ENCODE measurements at regions not wholly inside any gene's neighbourhood (a gene's known extent, or its start where the extent isn't known, plus 50 kb on each side); places are given as distances from the start of the nearest gene placed in this dataset.
"Not testable (repeated sequence)": the region's sequence is repeated elsewhere in the genome, so short reads cannot be mapped to it uniquely, and the experiment has no call there.

DNA sequence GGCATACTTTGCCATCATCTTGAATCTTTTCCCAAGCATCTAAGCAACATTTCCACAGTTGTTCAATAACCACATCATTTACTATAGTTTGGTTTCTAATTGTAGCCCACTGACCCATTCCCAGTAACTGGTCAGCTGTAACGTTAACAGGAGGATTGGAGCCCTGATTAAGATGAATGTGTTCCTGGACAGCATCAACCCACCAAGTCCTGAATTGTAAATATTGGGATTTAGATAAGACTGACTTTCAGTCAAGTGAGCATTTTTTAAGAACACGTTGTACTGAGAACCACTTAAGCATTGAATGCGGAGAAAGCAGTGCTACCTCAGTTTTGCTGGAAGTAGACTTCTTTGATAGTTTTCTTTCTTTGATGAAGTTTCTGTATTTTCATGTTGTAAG, 53.3 kb upstream of the ARL4D start:
- H3K27ac Mint-ChIP-seq (ENCODE audit: low read depth, unreplicated experiment); intact Hi-C loops (cut with micrococcal nuclease); H3K27me3 Mint-ChIP-seq (ENCODE audit: insufficient read depth, unreplicated experiment); H3K9me3 Mint-ChIP-seq (ENCODE audit: unreplicated experiment); H3K4me3 Mint-ChIP-seq (ENCODE audit: unreplicated experiment); H3K36me3 Mint-ChIP-seq (ENCODE audit: insufficient read depth, unreplicated experiment); BruUV-seq (replicated peaks); DNase-seq (ENCODE audit: unreplicated experiment): not testable (repeated sequence)
- ChIA-PET CTCF (interaction anchor here (1.3 kb wide), 1 partner anchor 11 kb away, joined by 3 read pairs; no protein-coding TSS in a partner anchor), POLR2A (interaction anchor here (1.1 kb wide), 1 partner anchor 15 kb away, joined by 4 read pairs; no protein-coding TSS in a partner anchor)
- H3K4me1 Mint-ChIP-seq (ENCODE audit: insufficient read depth, unreplicated experiment) = peaks cover 15% of the 10 kb centered on the region

DNA sequence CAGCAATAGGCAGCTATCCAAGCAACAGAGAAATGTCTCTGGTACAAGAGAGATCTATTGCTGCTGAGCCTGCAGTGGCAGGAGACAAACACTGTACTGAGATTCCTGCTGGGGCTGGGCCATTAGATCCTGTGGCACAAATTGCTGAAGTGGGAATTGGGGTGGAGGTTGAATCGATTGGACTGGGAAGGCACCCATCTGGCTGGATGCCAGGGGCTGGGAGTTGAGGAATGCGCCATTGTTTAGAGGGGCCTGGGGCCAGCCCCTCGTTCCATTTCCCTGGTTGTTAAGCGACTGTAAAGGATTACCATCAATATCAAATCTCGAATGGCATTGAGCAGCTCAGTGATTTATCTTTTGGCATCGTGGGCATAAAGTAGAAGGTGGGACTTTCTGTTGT, 54.1 kb upstream of the ARL4D start:
- BruUV-seq (replicated peaks) = no TSS peak
- no peak for DNase-seq (ENCODE audit: unreplicated experiment)
- CTCF ChIA-PET = interaction anchor here (0.6 kb wide), 1 partner anchor 36 kb away, joined by 3 read pairs; no protein-coding TSS in a partner anchor
- peaks cover 15% of the 10 kb centered on the region for H3K4me1 Mint-ChIP-seq (ENCODE audit: insufficient read depth, unreplicated experiment)
- intact Hi-C loops (cut with micrococcal nuclease) = no loop called here
- H3K27me3 Mint-ChIP-seq (ENCODE audit: insufficient read depth, unreplicated experiment) = no peaks in the 10 kb centered on the region
- POLR2A ChIA-PET = interaction anchor here (1.1 kb wide), 1 partner anchor 16 kb away, joined by 4 read pairs; no protein-coding TSS in a partner anchor
- TF ChIP-seq, protein P1, sequence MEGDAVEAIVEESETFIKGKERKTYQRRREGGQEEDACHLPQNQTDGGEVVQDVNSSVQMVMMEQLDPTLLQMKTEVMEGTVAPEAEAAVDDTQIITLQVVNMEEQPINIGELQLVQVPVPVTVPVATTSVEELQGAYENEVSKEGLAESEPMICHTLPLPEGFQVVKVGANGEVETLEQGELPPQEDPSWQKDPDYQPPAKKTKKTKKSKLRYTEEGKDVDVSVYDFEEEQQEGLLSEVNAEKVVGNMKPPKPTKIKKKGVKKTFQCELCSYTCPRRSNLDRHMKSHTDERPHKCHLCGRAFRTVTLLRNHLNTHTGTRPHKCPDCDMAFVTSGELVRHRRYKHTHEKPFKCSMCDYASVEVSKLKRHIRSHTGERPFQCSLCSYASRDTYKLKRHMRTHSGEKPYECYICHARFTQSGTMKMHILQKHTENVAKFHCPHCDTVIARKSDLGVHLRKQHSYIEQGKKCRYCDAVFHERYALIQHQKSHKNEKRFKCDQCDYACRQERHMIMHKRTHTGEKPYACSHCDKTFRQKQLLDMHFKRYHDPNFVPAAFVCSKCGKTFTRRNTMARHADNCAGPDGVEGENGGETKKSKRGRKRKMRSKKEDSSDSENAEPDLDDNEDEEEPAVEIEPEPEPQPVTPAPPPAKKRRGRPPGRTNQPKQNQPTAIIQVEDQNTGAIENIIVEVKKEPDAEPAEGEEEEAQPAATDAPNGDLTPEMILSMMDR (IDR thresholded peaks at IDR 0.05; ENCODE audit: unreplicated experiment) = no peak
- no peaks in the 10 kb centered on the region for H3K9me3 Mint-ChIP-seq (ENCODE audit: unreplicated experiment)
- H3K4me3 Mint-ChIP-seq (ENCODE audit: unreplicated experiment) = no peak overlapping the region
- H3K36me3 Mint-ChIP-seq (ENCODE audit: insufficient read depth, unreplicated experiment) = peaks cover 5% of the 10 kb centered on the region
- H3K27ac Mint-ChIP-seq (ENCODE audit: low read depth, unreplicated experiment) = no peak overlapping the region

DNA sequence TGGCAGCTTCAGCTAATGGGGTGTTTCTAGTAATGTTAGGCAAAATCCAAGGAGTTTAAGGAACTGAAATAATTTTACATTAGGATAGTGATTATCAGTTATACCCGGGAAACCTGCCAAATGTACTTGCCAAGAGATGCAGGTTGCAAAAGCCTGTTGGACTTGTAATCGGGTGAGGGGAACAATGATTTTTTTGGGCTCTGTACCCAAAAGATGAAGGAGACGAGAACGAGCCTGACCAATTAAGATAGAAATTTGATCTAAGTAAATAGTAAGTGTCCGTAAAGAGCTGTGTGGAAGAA, 56.3 kb upstream of the ARL4D start:
- TF ChIP-seq, protein P1 (IDR thresholded peaks at IDR 0.05; ENCODE audit: unreplicated experiment) = no peak
- ChIA-PET CTCF (interaction anchor here (0.9 to 1.1 kb wide), 2 partner anchors 12 to 14 kb away, joined by 3 to 4 read pairs; no protein-coding TSS in a partner anchor), POLR2A (interaction anchor here (1.0 to 3.2 kb wide), 7 partner anchors 9 to 171 kb away, joined by 3 to 18 read pairs (median 6); partner anchors contain the start of gene NBR1)
- H3K27ac Mint-ChIP-seq (ENCODE audit: low read depth, unreplicated experiment) = no peak overlapping the region
- no peak for DNase-seq (ENCODE audit: unreplicated experiment)
- H3K4me3 Mint-ChIP-seq (ENCODE audit: unreplicated experiment) = no peak overlapping the region
- no TSS peak for BruUV-seq (replicated peaks)
- intact Hi-C loops (cut with micrococcal nuclease) = no loop called here
- no peaks in the 10 kb centered on the region for H3K36me3 Mint-ChIP-seq (ENCODE audit: insufficient read depth, unreplicated experiment)
- no peaks in the 10 kb centered on the region for H3K9me3 Mint-ChIP-seq (ENCODE audit: unreplicated experiment)
- H3K27me3 Mint-ChIP-seq (ENCODE audit: insufficient read depth, unreplicated experiment) = no peaks in the 10 kb centered on the region
- H3K4me1 Mint-ChIP-seq (ENCODE audit: insufficient read depth, unreplicated experiment) = peaks cover 15% of the 10 kb centered on the region

DNA sequence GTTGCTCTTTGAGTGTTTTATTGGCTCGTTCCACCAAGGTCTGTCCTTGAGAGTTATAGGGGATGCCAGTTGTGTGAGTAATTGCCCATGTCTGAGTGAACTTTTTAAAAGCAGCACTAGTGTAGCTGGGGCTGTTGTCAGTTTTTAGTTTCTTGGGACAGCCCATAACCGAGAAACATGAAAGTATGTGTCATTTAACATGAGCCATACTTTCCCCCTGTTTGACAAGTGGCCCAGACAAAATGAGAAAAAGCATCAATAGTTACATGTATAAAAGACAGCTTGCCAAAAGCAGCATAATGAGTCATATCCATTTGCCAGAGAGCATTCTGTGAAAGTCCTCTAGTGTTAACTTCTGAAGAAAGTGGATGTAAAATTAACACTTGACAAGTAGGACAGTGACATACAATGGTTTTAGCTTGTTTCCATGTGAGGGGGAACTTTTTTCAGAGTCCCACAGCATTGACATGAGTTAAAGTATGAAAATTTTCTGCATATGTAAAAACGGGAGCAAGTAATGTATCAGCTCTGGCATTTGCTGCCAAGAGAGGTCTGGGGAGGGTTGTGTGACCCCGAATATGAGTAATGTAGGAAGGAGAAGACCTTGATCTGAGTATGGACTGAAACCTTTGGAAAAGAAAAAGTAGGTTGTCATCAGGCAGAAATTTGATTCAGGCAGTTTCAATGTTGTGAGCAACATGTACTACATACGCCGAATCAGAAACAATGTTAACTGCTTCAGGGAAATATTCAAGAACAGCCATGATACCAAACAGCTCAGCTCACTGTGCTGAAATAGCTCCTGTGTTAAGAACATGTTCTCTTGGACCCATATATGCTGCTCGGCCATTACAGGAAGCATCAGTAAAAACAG, 56.8 kb upstream of the ARL4D start:
- DNase-seq (ENCODE audit: unreplicated experiment) = peak; percentile 59
- H3K27me3 Mint-ChIP-seq (ENCODE audit: insufficient read depth, unreplicated experiment) = no peaks in the 10 kb centered on the region
- H3K36me3 Mint-ChIP-seq (ENCODE audit: insufficient read depth, unreplicated experiment) = no peaks in the 10 kb centered on the region
- CTCF ChIA-PET = interaction anchor here (0.8 to 0.9 kb wide), 3 partner anchors 9 to 15 kb away, joined by 3 to 4 read pairs (median 3); no protein-coding TSS in a partner anchor
- BruUV-seq (replicated peaks) = no TSS peak
- H3K4me1 Mint-ChIP-seq (ENCODE audit: insufficient read depth, unreplicated experiment) = peaks cover 15% of the 10 kb centered on the region
- POLR2A ChIA-PET = interaction anchor here (0.6 to 3.2 kb wide), 7 partner anchors 14 to 344 kb away, joined by 3 to 18 read pairs (median 6); partner anchors contain the start of genes NBR1 and RPL27
- H3K9me3 Mint-ChIP-seq (ENCODE audit: unreplicated experiment) = no peaks in the 10 kb centered on the region
- no peak overlapping the region for H3K27ac Mint-ChIP-seq (ENCODE audit: low read depth, unreplicated experiment)
- intact Hi-C loops (cut with micrococcal nuclease) = no loop called here
- TF ChIP-seq, protein P1 (IDR thresholded peaks at IDR 0.05; ENCODE audit: unreplicated experiment) = no peak
- no peak overlapping the region for H3K4me3 Mint-ChIP-seq (ENCODE audit: unreplicated experiment)

Measured in MCF 10A (cell line).